NCI-H1436 treated with DMSO at 0.1 percent for 48 hours (cell line): ENCODE measurements at regions not wholly inside any gene's neighbourhood (a gene's known extent, or its start where the extent isn't known, plus 50 kb on each side); places are given as distances from the start of the nearest gene placed in this dataset.
A peak's percentile ranks its signal among the peaks of the same experiment; 100 is the strongest.
"Not testable (repeated sequence)": the region's sequence is repeated elsewhere in the genome, so short reads cannot be mapped to it uniquely, and the experiment has no call there.

Experiments used
- DNase-seq: peaks from one replicate; lab custom pipeline; 2025; lab: John Stamatoyannopoulos, UW

- peak; percentile 68 for DNase-seq
Measured at GRCh38 chr7:27032839-27033238, 63.0 kb downstream of the HOXA1 start.

- DNase-seq, result no peak
Measured at GRCh38 chr7:27031289-27032172, 64.3 kb downstream of the HOXA1 start.

GRCh38 chr7:27030393-27031050, 65.3 kb downstream of the HOXA1 start:
- no peak for DNase-seq

- DNase-seq, result no peak
Measured at GRCh38 chr7:27025270-27025669, 70.5 kb downstream of the HOXA1 start.

GRCh38 chr7:27010068-27010467, 85.7 kb downstream of the HOXA1 start:
- DNase-seq, result no peak

- DNase-seq, result no peak
Measured at GRCh38 chr7:27000496-27000895, 95.3 kb downstream of the HOXA1 start.

- DNase-seq, result not testable (repeated sequence)
Measured at GRCh38 chr7:26998284-26998683, 97.5 kb downstream of the HOXA1 start.

- no peak for DNase-seq
Measured at GRCh38 chr7:26995666-26996065, 100.1 kb downstream of the HOXA1 start.

GRCh38 chr7:26993816-26994810, 101.7 kb downstream of the HOXA1 start:
- no peak for DNase-seq

GRCh38 chr7:26992670-26993069, 103.1 kb downstream of the HOXA1 start:
- DNase-seq, result no peak

GRCh38 chr7:26991796-26992195, 104.0 kb downstream of the HOXA1 start:
- no peak for DNase-seq

GRCh38 chr7:26989897-26990670, 105.7 kb downstream of the HOXA1 start:
- no peak for DNase-seq

GRCh38 chr7:26988836-26989374, 106.9 kb downstream of the HOXA1 start:
- no peak for DNase-seq

- DNase-seq, result no peak
Measured at GRCh38 chr7:26987338-26987737, 108.5 kb downstream of the HOXA1 start.

GRCh38 chr7:26978146-26978545, 113.8 kb upstream of the SKAP2 start:
- no peak for DNase-seq

- DNase-seq, result no peak
Measured at GRCh38 chr7:26976840-26977239, 112.5 kb upstream of the SKAP2 start.

GRCh38 chr7:26971924-26972323, 107.5 kb upstream of the SKAP2 start:
- not testable (repeated sequence) for DNase-seq

- no peak for DNase-seq
Measured at GRCh38 chr7:26965724-26966123, 101.3 kb upstream of the SKAP2 start.

GRCh38 chr7:26964156-26964808, 99.9 kb upstream of the SKAP2 start:
- DNase-seq, result no peak

- DNase-seq, result no peak
Measured at GRCh38 chr7:26959290-26959689, 94.9 kb upstream of the SKAP2 start.

- DNase-seq, result no peak
Measured at GRCh38 chr7:26958834-26959233, 94.4 kb upstream of the SKAP2 start.
